BJ (cell line): ENCODE measurements at regions not wholly inside any gene's neighbourhood (a gene's known extent, or its start where the extent isn't known, plus 50 kb on each side); places are given as distances from the start of the nearest gene placed in this dataset.

Experiments
- CTCF ChIA-PET: fragments of 350-600 bp; formaldehyde crosslinking; extraction: SDS; loops from one replicate; lab custom pipeline; 2021; ENCODE audit warnings: antibody characterized with exemption, inconsistent platforms; lab: Yijun Ruan, JAX
- POLR2A ChIA-PET: fragments of 300-600 bp; sonication (Branson Sonifier 250); formaldehyde crosslinking; extraction: SDS; loops from one replicate; lab custom pipeline; 2021; ENCODE audit warnings: antibody characterized with exemption; lab: Charles Lee
- DNase-seq: peaks from one replicate; pipeline ENCODE4 v3.0.0-alpha.2; 2011; ENCODE audit warnings: low read depth
- H3K27me3 ChIP-seq: 2 replicates; pipeline ENCODE4 v1.6.0; 2011; ENCODE audit warnings: low read length; ENCODE audit not compliant: control insufficient read depth, insufficient read depth
- H3K36me3 ChIP-seq: 2 replicates; pipeline ENCODE4 v1.5.1; 2011; ENCODE audit warnings: low read length; ENCODE audit not compliant: control insufficient read depth, insufficient read depth
- H3K4me3 ChIP-seq: 2 replicates; pipeline ENCODE4 v1.5.1; 2011; ENCODE audit warnings: low read depth, mild to moderate bottlenecking, control low read depth, low read length
- TF ChIP-seq, protein P1 (sequence below): IDR thresholded peaks from 2 replicates; pipeline ENCODE4 v1.5.1; 2011; ENCODE audit warnings: low read depth, mild to moderate bottlenecking, control low read depth, inconsistent platforms, low read length, moderate library complexity; ENCODE audit not compliant: insufficient read depth

DNA sequence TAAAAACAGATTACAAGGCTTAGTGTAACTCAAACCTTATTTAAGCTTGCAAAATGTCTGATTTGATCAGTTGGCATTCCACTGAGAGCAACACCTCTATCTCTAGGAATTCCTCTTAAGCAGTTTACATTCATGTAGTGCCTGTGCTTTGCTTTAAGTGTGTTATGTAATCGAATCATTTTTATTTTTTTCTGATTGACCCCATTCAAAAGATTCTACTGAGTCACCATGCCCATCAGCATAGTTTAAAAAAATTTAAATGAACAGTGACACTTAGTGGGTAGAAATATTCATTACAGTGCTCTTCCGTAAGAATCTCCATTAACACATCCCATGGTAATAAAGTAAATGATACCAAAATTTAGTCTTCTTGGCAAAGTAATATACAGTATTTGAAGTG lies 67.8 kb upstream of the SLC4A10 start:
- TF ChIP-seq, protein P1, sequence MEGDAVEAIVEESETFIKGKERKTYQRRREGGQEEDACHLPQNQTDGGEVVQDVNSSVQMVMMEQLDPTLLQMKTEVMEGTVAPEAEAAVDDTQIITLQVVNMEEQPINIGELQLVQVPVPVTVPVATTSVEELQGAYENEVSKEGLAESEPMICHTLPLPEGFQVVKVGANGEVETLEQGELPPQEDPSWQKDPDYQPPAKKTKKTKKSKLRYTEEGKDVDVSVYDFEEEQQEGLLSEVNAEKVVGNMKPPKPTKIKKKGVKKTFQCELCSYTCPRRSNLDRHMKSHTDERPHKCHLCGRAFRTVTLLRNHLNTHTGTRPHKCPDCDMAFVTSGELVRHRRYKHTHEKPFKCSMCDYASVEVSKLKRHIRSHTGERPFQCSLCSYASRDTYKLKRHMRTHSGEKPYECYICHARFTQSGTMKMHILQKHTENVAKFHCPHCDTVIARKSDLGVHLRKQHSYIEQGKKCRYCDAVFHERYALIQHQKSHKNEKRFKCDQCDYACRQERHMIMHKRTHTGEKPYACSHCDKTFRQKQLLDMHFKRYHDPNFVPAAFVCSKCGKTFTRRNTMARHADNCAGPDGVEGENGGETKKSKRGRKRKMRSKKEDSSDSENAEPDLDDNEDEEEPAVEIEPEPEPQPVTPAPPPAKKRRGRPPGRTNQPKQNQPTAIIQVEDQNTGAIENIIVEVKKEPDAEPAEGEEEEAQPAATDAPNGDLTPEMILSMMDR, result no peak
- POLR2A ChIA-PET, result no interaction called here
- CTCF ChIA-PET, result no interaction called here
- Histone ChIP-seq H3K36me3 (no peaks in the 10 kb centered on the region), H3K27me3 (no peaks in the 10 kb centered on the region), H3K4me3 (no peak overlapping the region)
- no peak for DNase-seq

- POLR2A ChIA-PET, result no interaction called here
- Histone ChIP-seq H3K36me3 (no peaks in the 10 kb centered on the region), H3K4me3 (no peak overlapping the region), H3K27me3 (no peaks in the 10 kb centered on the region)
- DNase-seq, result no peak
- TF ChIP-seq, protein P1, result no peak
- CTCF ChIA-PET, result interaction anchor here (0.6 kb wide), 1 partner anchor 587 kb away, joined by 3 read pairs; no protein-coding TSS in a partner anchor
Observed at GRCh38 chr2:161557538-161557937, 66.7 kb upstream of the SLC4A10 start.

DNA sequence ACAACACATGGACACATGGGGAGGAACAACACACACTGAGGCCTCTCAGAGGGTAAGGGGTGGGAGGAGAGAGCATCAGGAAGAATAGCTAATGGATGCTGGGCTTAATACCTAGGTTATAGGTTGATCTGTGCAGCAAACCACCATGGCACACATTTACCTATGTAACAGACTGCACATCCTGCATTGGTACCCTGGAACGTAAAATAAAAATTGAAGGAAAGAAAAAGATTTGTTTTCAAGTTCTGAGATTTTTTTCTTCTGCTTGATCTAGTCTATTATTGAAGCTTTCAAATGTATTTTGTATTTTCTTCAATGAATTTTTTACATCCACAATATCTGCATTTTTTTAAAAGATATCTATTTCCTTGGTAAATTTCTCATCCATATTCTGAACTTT lies 59.3 kb upstream of the SLC4A10 start:
- H3K27me3 ChIP-seq, result no peaks in the 10 kb centered on the region
- ChIA-PET POLR2A (no interaction called here), CTCF (no interaction called here)
- TF ChIP-seq, protein P1, result no peak
- DNase-seq, result no peak
- H3K36me3 ChIP-seq, result no peaks in the 10 kb centered on the region
- no peak overlapping the region for H3K4me3 ChIP-seq

GRCh38 chr2:161569401-161569800 lies 54.8 kb upstream of the SLC4A10 start:
- ChIA-PET CTCF (interaction anchor here (1.2 kb wide), 1 partner anchor 19 kb away, joined by 3 read pairs; no protein-coding TSS in a partner anchor), POLR2A (no interaction called here)
- H3K27me3 ChIP-seq, result no peaks in the 10 kb centered on the region
- H3K4me3 ChIP-seq, result no peak overlapping the region
- H3K36me3 ChIP-seq, result no peaks in the 10 kb centered on the region
- TF ChIP-seq, protein P1, result no peak
- no peak for DNase-seq

DNA sequence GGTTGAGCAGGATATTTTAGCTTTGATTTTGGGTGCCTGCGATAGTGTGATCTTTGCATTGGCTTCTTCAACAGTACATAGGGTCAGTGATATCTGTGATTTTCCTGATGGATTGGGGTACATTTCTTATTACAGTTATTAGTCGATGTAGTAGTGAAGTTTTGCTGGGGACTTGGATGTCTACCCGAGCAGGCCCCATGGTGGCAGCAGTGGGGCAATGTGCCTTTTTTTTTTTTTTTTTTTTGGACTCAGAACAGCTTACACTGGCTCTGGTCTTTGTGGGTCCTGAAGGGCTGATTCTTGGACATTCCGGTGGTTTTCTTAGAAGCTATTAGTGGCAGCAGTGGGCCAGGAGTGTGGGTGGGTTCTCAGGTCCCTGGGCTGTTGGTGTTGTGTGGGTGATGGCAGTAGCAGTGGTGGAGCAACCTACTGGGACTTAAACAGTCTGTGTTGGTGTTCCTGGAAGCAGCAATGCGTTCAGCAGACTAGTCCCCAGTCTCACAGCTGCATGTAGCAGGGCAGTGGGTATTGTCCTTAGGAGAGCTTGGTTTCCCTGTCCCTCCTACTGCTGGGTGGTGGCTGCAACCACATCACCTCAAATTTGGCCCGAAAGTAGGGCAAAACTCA lies 53.7 kb upstream of the SLC4A10 start:
- TF ChIP-seq, protein P1, result peak; percentile 25; the same call in 1 of the 2 replicates
- Histone ChIP-seq H3K27me3 (no peaks in the 10 kb centered on the region), H3K36me3 (no peaks in the 10 kb centered on the region), H3K4me3 (no peak overlapping the region)
- ChIA-PET CTCF (interaction anchor here (0.8 to 1.2 kb wide), 3 partner anchors 11 to 731 kb away, joined by 3 read pairs; no protein-coding TSS in a partner anchor), POLR2A (no interaction called here)
- no peak for DNase-seq
